ENCODE measurements at regions not wholly inside any gene's neighbourhood (a gene's known extent, or its start where the extent isn't known, plus 50 kb on each side); places are given as distances from the start of the nearest gene placed in this dataset.
"Not testable (repeated sequence)": the region's sequence is repeated elsewhere in the genome, so short reads cannot be mapped to it uniquely, and the experiment has no call there.

DNA sequence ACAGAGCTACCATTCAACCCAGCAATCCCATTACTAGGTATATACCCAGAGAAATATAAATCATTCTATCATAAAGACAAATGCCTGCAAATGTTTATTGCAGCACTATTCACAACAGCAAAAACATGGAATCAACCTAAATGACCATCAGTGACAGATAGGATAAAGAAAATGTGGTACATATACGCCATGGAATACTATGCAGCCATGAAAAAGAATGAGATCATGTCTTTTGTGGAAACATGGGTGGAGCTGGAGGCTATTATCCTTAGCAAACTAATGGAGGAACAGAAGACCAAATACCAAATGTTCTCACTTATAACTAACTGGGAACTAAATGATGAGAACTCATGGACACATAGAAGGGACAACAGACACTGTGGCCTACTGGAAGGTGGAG, 318.9 kb downstream of the ZIC3 start:
- DNase-seq, result not testable (repeated sequence)

GRCh38 chrX:137891431-137891830, 325.5 kb downstream of the ZIC3 start:
- no peak for DNase-seq

- DNase-seq, result no peak
These were observed 330.2 kb downstream of the ZIC3 start for GRCh38 chrX:137896123-137896522.

GRCh38 chrX:137915466-137915865, 349.5 kb downstream of the ZIC3 start:
- DNase-seq, result no peak

GRCh38 chrX:137916090-137916746, 350.3 kb downstream of the ZIC3 start:
- DNase-seq, result no peak

GRCh38 chrX:137926090-137926489, 360.2 kb downstream of the ZIC3 start:
- no peak for DNase-seq

GRCh38 chrX:137929951-137930350, 364.0 kb downstream of the ZIC3 start:
- no peak for DNase-seq

GRCh38 chrX:137930533-137930932, 364.6 kb downstream of the ZIC3 start:
- no peak for DNase-seq

- not testable (repeated sequence) for DNase-seq
These were observed 368.3 kb downstream of the ZIC3 start for GRCh38 chrX:137934214-137934613.

GRCh38 chrX:137934887-137935286, 369.0 kb downstream of the ZIC3 start:
- not testable (repeated sequence) for DNase-seq

DNA sequence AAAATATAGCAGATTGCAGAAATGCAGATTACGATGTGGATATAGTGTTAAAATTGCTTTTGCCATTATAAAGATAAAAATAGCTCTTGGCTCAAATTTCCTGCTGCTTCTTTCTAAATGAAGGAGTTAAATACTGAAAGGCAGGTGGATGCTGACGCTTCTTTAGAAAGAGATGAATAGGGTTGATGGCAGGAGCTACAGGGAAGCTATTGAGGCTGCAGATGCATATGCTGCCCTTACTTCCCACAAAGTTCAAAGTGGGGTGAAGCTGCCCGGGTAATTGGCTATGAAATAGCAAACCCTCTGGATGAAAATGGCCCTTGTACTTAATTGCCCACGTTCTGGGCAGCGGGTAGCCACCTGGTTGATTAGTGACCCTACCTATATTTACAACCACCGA, 379.5 kb downstream of the ZIC3 start:
- DNase-seq, result no peak

DNA sequence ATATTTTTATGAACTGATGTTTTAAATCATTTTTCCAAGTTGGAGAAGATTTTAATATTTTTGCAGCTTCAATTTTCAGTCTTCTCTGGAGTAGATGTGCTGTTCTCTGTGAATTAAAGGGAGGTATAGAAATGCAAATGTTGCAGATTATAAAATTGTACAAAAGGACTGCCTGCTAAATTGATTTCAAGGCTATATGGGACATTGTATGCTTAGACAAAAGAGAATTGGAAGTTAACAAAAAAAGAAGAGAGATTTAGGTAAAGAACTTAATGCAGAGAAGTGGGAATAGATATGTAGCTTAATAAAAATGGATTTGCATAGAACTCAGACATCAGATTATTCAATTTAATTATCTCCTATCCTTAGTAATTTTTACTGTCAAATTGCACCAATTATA, 403.3 kb downstream of the ZIC3 start:
- DNase-seq, result no peak

GRCh38 chrX:137982472-137983172, 416.7 kb downstream of the ZIC3 start:
- no peak for DNase-seq

DNA sequence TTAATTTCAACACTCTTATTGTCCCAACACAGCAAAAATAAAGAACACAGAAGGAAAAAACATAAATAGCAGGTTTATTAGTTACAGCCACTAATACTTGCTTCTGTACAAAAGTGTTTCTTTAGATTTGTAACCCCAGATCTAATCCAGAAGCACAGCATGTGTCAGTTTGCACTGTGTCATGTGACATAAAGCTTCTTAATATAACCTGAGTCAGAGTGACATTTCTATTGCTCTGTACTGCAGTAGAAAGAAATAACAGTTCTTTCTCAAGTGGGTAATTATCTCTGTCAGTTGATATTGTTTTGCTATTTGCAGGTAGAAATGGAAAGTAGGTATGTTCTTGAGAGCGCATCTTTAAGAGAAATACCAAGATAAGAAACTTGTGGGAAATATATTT, 422.5 kb downstream of the ZIC3 start:
- no peak for DNase-seq

DNA sequence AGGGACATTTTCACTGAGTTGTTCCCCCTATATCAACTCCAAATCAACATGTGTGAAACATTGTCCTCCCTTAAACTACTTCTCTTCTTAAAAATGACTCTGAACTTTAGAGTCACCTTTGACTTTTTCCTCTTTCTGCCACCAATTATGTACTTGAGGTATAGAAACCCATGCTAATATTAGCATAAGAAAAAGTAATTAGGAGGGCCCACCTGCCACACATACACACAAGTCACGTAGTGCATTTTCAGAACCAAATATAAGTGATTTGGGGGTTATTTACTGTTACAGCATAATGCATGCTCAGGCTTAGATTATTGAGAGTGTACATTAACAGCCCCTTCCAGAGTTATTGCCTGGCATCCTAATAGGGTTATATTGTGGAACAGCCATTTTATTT, 432.7 kb downstream of the ZIC3 start:
- DNase-seq, result no peak

DNA sequence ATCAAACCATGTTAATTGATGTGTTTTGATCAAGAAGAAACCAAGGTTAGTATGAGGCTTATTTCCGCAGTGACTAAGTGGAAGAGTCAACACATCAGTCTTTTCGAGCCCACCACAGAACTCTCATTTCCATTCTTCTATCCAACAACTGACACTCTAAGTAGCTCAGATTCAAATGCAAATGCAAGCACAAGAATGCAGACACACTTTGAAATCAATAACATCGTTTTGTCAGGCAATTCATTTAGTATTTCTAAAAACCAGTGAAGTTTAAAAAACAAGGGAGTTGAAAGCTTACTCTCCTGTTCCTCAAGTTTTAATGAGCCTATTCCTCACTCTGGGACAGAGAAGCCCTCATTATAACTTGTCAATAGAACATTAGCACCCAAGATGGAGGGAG, 433.1 kb downstream of the ZIC3 start:
- no peak for DNase-seq

- no peak for DNase-seq
These were observed 433.6 kb downstream of the ZIC3 start for GRCh38 chrX:137999552-137999951.

DNA sequence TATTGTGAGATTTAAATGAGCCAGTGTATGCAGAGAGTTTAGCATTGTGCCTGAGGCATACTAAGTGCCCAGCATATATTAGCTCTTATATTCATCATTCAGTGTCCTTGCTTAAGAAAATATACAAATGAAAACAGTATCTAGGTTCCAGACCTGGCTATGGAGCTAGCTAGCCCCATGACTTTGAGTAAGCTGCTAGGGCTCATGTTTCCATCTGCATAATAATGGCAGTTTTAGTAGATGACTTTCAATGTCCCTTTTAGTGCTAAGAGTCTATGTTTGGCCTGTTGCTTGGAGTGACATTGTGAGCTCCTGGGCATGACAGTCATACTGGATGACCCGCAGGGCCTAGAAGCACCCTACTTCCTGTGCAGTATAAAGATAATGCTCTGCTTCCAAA, 435.3 kb downstream of the ZIC3 start:
- no peak for DNase-seq

GRCh38 chrX:138006180-138006579, 440.3 kb downstream of the ZIC3 start:
- no peak for DNase-seq

DNA sequence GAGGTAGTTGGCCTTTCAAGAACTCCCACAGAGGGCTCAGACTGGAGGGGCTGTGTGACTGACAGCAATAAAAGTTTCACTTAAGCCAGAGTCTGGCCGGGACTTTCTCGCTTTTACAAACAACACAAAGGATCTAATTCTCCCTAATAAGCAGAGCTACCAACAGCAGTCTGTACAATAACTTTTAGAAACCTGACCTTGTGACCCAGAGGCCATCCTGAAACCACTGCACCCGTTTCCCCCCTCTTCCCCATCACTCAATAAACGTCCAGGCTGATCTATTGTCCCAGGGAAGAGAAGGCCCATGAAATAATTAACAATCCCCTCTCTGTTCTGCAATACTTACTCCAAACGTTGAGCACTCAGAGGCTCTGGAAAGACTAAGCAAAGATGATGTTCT, 442.4 kb downstream of the ZIC3 start:
- no peak for DNase-seq

DNA sequence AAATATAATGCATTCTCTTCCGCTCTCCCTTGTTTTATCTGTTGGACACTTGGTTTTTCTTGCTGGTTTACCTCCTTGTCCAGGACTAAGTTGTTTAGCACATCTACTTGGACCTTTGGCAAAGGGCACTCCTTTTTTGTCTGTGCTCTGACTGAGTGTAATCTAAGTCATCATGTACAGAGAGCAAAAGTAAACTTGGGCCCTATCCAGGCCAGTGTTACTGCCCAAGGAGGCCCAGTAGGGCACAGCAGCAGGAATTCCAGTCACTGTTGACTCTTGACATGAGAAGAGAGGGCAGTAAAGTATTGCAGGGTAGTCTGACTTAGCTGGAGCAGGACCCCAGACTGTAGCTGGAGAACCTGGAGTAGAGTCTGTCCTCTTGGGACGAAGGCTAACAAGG, 445.5 kb downstream of the ZIC3 start:
- DNase-seq, result no peak

DNA sequence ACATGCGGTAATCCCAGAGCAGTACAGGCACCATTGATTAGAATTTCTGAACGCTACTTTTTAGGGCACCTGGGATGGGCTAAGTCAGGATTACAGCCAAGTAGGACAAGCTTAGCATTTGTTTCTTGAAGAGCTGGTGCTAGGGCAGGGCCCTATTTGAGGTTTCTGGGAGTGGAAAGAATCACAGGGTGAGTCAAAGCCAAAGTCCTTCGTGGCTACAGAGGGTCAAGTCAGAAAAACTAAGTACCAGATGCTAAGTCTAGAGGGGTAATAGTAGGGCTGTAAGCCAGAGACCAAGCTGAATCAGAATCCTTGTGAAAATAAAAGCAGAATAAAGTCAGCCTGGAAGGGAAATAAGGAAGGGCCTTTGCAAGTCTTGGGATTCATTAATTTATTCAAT, 448.6 kb downstream of the ZIC3 start:
- no peak for DNase-seq

- no peak for DNase-seq
These were observed 452.3 kb downstream of the ZIC3 start for GRCh38 chrX:138018145-138018799.

DNA sequence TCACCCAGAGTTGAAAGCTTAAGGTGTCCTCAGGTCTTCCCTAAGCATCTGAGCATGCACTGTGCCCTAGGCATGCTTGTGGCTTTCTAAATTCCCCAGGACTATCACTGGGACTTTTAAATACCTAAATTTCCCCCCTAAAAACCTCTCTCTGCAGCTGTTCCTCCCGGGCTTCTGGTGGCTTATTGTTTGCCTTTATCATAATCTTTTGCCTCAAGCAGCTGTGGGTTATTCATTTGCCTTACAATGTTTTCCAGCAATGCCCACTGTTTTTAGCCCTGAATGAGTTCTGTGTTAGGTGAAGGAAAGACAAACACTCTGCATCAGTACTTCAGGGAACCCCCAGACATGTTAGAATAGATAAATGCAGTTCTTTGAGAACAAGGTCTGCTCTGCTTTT, 455.0 kb downstream of the ZIC3 start:
- no peak for DNase-seq

Measured in central memory CD4-positive, alpha-beta T cell (primary cell).